ENCODE measurements at regions not wholly inside any gene's neighbourhood (a gene's known extent, or its start where the extent isn't known, plus 50 kb on each side); places are given as distances from the start of the nearest gene placed in this dataset.

DNA sequence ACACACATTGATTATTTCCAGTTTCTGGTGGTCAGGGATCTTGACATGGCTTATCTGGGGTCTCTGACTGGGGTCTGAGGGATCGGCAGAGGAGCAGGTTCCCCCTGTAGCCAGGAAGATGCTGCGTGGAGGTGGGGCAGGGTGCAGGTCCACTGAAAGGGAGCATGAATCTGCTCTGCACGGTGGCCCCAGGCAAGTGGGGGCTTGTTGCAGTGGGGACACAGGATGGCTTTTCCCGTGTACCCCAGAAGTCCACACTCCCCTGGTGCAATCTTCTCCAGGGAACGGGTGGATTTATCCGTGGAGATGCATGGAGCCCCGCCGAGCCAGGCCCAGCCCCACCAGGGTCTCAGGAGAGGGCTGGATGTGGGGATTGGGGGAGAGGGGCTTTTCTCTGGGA is 210.4 kb upstream of the C14orf180 start:
- TF ChIP-seq, protein P1, sequence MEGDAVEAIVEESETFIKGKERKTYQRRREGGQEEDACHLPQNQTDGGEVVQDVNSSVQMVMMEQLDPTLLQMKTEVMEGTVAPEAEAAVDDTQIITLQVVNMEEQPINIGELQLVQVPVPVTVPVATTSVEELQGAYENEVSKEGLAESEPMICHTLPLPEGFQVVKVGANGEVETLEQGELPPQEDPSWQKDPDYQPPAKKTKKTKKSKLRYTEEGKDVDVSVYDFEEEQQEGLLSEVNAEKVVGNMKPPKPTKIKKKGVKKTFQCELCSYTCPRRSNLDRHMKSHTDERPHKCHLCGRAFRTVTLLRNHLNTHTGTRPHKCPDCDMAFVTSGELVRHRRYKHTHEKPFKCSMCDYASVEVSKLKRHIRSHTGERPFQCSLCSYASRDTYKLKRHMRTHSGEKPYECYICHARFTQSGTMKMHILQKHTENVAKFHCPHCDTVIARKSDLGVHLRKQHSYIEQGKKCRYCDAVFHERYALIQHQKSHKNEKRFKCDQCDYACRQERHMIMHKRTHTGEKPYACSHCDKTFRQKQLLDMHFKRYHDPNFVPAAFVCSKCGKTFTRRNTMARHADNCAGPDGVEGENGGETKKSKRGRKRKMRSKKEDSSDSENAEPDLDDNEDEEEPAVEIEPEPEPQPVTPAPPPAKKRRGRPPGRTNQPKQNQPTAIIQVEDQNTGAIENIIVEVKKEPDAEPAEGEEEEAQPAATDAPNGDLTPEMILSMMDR (IDR thresholded peaks at IDR 0.05): no peak
- TF ChIP-seq ESRRA (IDR thresholded peaks at IDR 0.05; ENCODE audit: borderline replicate concordance, low read length) (no peak), ZFP36 (IDR thresholded peaks at IDR 0.05; ENCODE audit: borderline replicate concordance, partially characterized antibody) (no peak), CHD4 (IDR thresholded peaks at IDR 0.05; ENCODE audit: borderline replicate concordance) (no peak), NR3C1 (IDR thresholded peaks at IDR 0.05) (no peak), FOSB (CRISPR knock-in tag; IDR thresholded peaks at IDR 0.05) (no peak), CEBPB (IDR thresholded peaks at IDR 0.05) (no peak)

Measured in A549 (cell line).